ENCODE measurements at regions not wholly inside any gene's neighbourhood (a gene's known extent, or its start where the extent isn't known, plus 50 kb on each side); places are given as distances from the start of the nearest gene placed in this dataset.

GRCh38 chr22:49400136-49400940, 427.3 kb downstream of the BRD1 start:
- TF ChIP-seq EZH2 (IDR thresholded peaks at IDR 0.05; ENCODE audit: low read depth, unreplicated experiment) (no peak), CTCF (conservative IDR thresholded peaks at IDR 0.05; ENCODE audit: low read depth in 2 of 2) (no peak), POLR2AphosphoS5 (IDR thresholded peaks at IDR 0.05; ENCODE audit: low read depth) (no peak), REST (IDR thresholded peaks at IDR 0.05; ENCODE audit: unreplicated experiment) (no peak), EZH2phosphoT487 (IDR thresholded peaks at IDR 0.05; ENCODE audit: unreplicated experiment) (no peak), ZNF114 (CRISPR knock-in tag; IDR thresholded peaks at IDR 0.05) (no peak), CREB1 (CRISPR knock-in tag; IDR thresholded peaks at IDR 0.05; ENCODE audit: low read depth) (no peak), JUNB (IDR thresholded peaks at IDR 0.05; ENCODE audit: unreplicated experiment) (no peak), ZNF331 (CRISPR knock-in tag; IDR thresholded peaks at IDR 0.05; ENCODE audit: low read depth) (no peak), ETS1 (IDR thresholded peaks at IDR 0.05) (no peak), STAT1 (IDR thresholded peaks at IDR 0.05; ENCODE audit: unreplicated experiment) (no peak)

All from GM23338 (cell line).